Left lung (tissue), 4 donors: ENCODE measurements at regions not wholly inside any gene's neighbourhood (a gene's known extent, or its start where the extent isn't known, plus 50 kb on each side); places are given as distances from the start of the nearest gene placed in this dataset.

Experiments
- ATAC-seq: fragments of 200-7000 bp; cut with Tn5 transposase; one replicate; pipeline ENCODE4 v1.9.1; 2020; ENCODE audit warnings: moderate library complexity
- DNase-seq, 4 donors: peaks; one replicate each; pipeline ENCODE4 v3.0.0-alpha.2; 2013 to 2020
- H3K27ac ChIP-seq, 2 donors: fragments of 200-600 bp; sonication (generic) in 1 of 2; one replicate each; pipeline versions ENCODE4 v1.5.0 to v1.8.0; 2020 to 2021
- H3K27me3 ChIP-seq, 2 donors: fragments of 200-600 bp; sonication (generic) in 1 of 2; one replicate each; pipeline versions ENCODE4 v1.5.0 to v1.8.0; 2020 to 2021
- H3K36me3 ChIP-seq, 2 donors: fragments of 200-600 bp; sonication (generic) in 1 of 2; one replicate each; pipeline versions ENCODE4 v1.5.0 to v1.8.0; 2020 to 2021
- H3K4me1 ChIP-seq, 2 donors: fragments of 200-600 bp; one replicate each; pipeline ENCODE4 v1.8.0; 2021
- H3K4me3 ChIP-seq, 2 donors: fragments of 200-600 bp; sonication (generic) in 1 of 2; one replicate each; pipeline versions ENCODE4 v1.5.0 to v1.8.0; 2020 to 2021; ENCODE audit warnings: mild to moderate bottlenecking in 1 of 2
- H3K9me3 ChIP-seq, 2 donors: fragments of 200-600 bp; sonication (generic) in 1 of 2; one replicate each; pipeline versions ENCODE4 v1.5.0 to v1.8.0; 2020 to 2021
- intact Hi-C, 2 donors: fragments of 100-400 bp; cut with DNase I; formaldehyde crosslinking; loops; one replicate each; pipeline versions ENCODE4 v1.11.2 to v1.14.2; 2022
- TF ChIP-seq, protein P1 (sequence below), 2 donors: fragments of 200-600 bp; sonication (generic) in 1 of 2; IDR thresholded peaks; one replicate each; pipeline versions ENCODE4 v1.5.0 to v1.8.0; 2021; ENCODE audit warnings: antibody characterized with exemption in 2 of 2
- donor health status: DM: no; HTN: yes; CAD: no.
- donor health status: DM: no; HTN: no; CAD: no.

DNA sequence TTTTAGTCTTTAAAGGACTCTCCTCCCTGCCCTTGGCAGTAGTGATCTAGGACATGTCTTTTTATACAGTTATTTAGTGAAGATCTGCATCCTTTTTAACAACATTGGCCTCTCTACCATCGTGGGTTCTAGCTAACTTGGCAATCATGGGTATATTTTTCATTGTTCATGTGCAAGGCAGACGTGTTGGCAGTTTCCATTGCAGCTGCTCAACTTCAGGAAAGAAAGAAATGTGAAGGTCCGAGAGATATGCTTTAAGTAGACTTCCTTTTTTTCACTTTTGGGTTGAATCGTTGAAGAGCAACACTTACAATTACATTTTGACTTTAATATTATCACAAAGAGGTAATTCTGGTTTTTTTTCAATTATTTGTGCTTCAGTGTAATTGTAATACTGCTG is 172.6 kb downstream of the SATB1 start:
- intact Hi-C loops: no loop called here
- Histone ChIP-seq H3K4me1 (no peaks in the 10 kb centered on the region), H3K4me3 (no peak overlapping the region), H3K9me3 (no peaks in the 10 kb centered on the region), H3K27ac (no peak overlapping the region), H3K27me3 (no peaks in the 10 kb centered on the region), H3K36me3 (no peaks in the 10 kb centered on the region)
- TF ChIP-seq, protein P1, sequence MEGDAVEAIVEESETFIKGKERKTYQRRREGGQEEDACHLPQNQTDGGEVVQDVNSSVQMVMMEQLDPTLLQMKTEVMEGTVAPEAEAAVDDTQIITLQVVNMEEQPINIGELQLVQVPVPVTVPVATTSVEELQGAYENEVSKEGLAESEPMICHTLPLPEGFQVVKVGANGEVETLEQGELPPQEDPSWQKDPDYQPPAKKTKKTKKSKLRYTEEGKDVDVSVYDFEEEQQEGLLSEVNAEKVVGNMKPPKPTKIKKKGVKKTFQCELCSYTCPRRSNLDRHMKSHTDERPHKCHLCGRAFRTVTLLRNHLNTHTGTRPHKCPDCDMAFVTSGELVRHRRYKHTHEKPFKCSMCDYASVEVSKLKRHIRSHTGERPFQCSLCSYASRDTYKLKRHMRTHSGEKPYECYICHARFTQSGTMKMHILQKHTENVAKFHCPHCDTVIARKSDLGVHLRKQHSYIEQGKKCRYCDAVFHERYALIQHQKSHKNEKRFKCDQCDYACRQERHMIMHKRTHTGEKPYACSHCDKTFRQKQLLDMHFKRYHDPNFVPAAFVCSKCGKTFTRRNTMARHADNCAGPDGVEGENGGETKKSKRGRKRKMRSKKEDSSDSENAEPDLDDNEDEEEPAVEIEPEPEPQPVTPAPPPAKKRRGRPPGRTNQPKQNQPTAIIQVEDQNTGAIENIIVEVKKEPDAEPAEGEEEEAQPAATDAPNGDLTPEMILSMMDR (IDR thresholded peaks at IDR 0.05): no peak
- DNase-seq (no peak), ATAC-seq (no peak)

DNA sequence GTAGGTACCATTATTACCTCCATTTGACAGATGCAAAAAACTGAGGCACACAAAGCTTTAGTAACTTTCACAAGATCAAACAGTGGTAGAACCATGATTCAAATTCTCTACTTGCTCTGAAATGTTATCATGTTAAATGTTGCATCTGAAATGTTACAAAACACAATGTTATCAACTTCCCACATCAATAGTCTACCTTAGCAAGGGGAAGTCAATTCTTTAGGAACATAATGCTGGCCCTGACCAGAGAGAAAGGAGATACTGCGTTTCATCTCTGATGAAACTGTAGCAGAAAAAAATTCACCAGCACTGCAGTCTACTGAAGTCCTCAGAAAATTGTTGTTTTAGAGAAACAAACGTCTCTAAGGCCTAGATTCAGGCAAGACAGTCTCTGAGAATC is 174.1 kb downstream of the SATB1 start:
- H3K4me3 ChIP-seq: no peak overlapping the region
- no peaks in the 10 kb centered on the region for H3K4me1 ChIP-seq
- no peak overlapping the region for H3K27ac ChIP-seq
- intact Hi-C loops: no loop called here
- DNase-seq (no peak), ATAC-seq (no peak)
- no peaks in the 10 kb centered on the region for H3K36me3 ChIP-seq
- TF ChIP-seq, protein P1 (IDR thresholded peaks at IDR 0.05): no peak
- H3K27me3 ChIP-seq: no peaks in the 10 kb centered on the region
- H3K9me3 ChIP-seq: no peaks in the 10 kb centered on the region

DNA sequence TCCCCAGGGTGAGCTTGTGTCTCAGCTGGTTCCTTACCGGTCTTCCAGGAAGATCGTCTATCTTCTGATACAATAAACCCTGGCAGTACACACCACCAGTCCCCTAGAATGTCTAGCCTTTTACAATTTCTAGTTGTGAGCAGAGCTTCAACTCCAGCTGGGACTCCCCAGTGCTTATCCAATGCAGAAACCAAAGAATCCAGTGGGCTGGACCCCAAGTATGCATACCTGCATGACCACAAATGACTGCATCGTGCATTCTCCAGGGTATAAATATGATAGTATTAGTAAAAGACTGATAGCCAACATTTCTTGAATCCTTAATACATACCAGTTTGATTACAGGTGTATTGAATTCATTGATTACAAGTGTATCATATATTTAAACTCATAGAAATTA is 176.0 kb downstream of the SATB1 start:
- intact Hi-C loops: no loop called here
- no peak for ATAC-seq
- Histone ChIP-seq H3K9me3 (no peaks in the 10 kb centered on the region), H3K36me3 (no peaks in the 10 kb centered on the region), H3K4me3 (no peak overlapping the region), H3K27me3 (no peaks in the 10 kb centered on the region), H3K4me1 (no peaks in the 10 kb centered on the region), H3K27ac (no peak overlapping the region)
- TF ChIP-seq, protein P1 (IDR thresholded peaks at IDR 0.05): no peak
- DNase-seq: no peak

DNA sequence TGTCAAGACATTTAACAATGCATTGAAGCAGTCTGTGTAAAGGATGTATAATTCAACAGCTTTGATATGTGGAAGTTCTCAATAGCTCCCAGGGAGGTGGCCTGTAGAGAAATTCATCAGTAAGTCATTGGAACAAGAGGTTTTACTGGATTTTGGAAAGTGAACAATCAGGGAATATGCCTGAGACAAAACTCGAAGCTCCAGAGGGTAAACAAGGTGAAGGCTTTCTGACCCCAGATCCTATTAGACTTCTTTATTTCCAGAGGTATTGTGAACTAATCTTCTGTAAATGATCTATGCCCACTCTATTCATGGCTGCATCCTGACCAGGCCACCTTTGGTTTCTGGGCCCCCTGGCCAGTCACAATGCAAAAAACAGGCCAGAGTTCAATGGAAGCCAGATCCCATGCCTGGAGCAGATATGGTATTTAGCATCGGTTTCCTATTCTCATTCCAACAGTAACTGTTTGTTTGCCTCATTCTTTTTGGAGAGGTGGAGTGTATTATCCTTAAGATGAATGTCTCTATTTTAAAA is 177.3 kb downstream of the SATB1 start:
- ATAC-seq: no peak
- no peaks in the 10 kb centered on the region for H3K4me1 ChIP-seq
- intact Hi-C loops: no loop called here
- TF ChIP-seq, protein P1 (IDR thresholded peaks at IDR 0.05): no peak
- no peak overlapping the region for H3K4me3 ChIP-seq
- H3K36me3 ChIP-seq: no peaks in the 10 kb centered on the region
- no peaks in the 10 kb centered on the region for H3K9me3 ChIP-seq
- no peaks in the 10 kb centered on the region for H3K27me3 ChIP-seq
- no peak for DNase-seq
- no peak overlapping the region for H3K27ac ChIP-seq

DNA sequence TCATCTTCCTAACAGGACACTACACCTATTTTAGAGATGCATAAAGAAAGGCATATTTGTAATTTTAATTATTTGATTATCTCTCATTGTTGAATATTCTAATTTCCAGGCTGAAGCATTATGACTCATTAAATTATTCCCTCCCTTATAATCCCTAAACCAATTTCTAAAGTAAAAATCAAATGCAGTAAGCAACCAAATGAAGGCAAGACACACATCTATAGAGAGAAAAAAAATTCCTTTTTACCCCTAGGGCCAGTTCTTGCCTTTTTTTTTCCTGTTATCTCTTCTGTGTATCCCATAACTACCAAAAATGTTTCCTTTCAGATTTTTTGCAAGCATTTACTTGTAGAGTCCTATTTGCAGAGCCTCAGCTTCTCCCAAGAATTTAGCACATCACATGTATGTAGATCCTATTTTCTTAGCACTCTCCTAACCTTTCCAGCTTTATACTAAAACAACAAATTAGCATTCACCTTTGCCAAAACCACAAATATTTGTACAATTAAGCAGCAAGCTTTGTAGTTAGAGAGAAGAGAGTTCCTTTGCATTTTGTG is 177.9 kb downstream of the SATB1 start:
- TF ChIP-seq, protein P1 (IDR thresholded peaks at IDR 0.05): no peak
- no peak for ATAC-seq
- intact Hi-C loops: no loop called here
- H3K4me3 ChIP-seq: no peak overlapping the region
- DNase-seq: no peak
- H3K4me1 ChIP-seq: no peaks in the 10 kb centered on the region
- H3K36me3 ChIP-seq: no peaks in the 10 kb centered on the region
- H3K27me3 ChIP-seq: no peaks in the 10 kb centered on the region
- no peak overlapping the region for H3K27ac ChIP-seq
- H3K9me3 ChIP-seq: no peaks in the 10 kb centered on the region
